HCT116 (cell line): ENCODE measurements at regions not wholly inside any gene's neighbourhood (a gene's known extent, or its start where the extent isn't known, plus 50 kb on each side); places are given as distances from the start of the nearest gene placed in this dataset.

Experiments
- ATAC-seq: fragments of 200-7000 bp; cut with Tn5 transposase; 2 replicates; pipeline ENCODE4 v1.9.1; 2020; ENCODE audit warnings: mild to moderate bottlenecking, moderate library complexity
- BruUV-seq: library from RNA; stranded (reverse); fragments of 400-500 nt; replicated peaks from 2 replicates; lab custom pipeline; 2021; lab: Mats Ljungman, UMichigan
- CTCF ChIA-PET: fragments of 300-600 bp; sonication (Branson Sonifier 250); formaldehyde crosslinking; loops from one replicate; lab custom pipeline; 2021; ENCODE audit warnings: antibody characterized with exemption; lab: Charles Lee
- POLR2A ChIA-PET: fragments of 300-600, 350-600 bp; sonication (Branson Sonifier 250); formaldehyde crosslinking; loops from one replicate; lab custom pipeline; 2021; ENCODE audit warnings: antibody characterized with exemption; lab: Charles Lee
- RAD21 ChIA-PET, 2 experiments: fragments of 300-600 bp; sonication (Branson Sonifier 250); formaldehyde crosslinking; loops; one replicate each; lab custom pipeline; 2023; ENCODE audit warnings: low total read pairs in 2 of 2; ENCODE audit not compliant: uncharacterized antibody in 2 of 2, unreplicated experiment in 2 of 2, low non-redundant PET in 1 of 2; lab: Charles Lee
- DNase-seq: peaks from one replicate; pipeline ENCODE4 v3.0.0-alpha.2; 2010; ENCODE audit warnings: low read depth, low spot score
- H2AFZ ChIP-seq: fragments of 200-600 bp; shearing (Covaris generic), sonication (generic); 2 replicates; pipeline ENCODE4 v1.6.1; 2017; ENCODE audit warnings: low read depth, mixed run types, mixed read lengths, antibody characterized with exemption, low read length; ENCODE audit not compliant: poor library complexity, severe bottlenecking
- H3K27ac ChIP-seq: 2 replicates; pipeline ENCODE4 v1.5.1; 2012; ENCODE audit warnings: low read depth, low read length
- H3K27me3 ChIP-seq: fragments of 200-600 bp; sonication (generic); 2 replicates; pipeline ENCODE4 v1.6.1; 2016; ENCODE audit warnings: mixed run types, low read length, mixed read lengths; ENCODE audit not compliant: insufficient read depth
- H3K36me3 ChIP-seq, 2 experiments: fragments of 200-500 bp in 1 of 2; fragments of 200-600 bp in 1 of 2; sonication (Bioruptor generic) in 1 of 2; sonication (generic) in 1 of 2; 2 replicates each; pipeline versions ENCODE4 v1.5.1 to v1.6.1; 2014 to 2016; ENCODE audit warnings: low read length in 2 of 2, inconsistent platforms in 1 of 2, mixed read lengths in 1 of 2, mixed run types in 1 of 2; ENCODE audit not compliant: insufficient read depth in 2 of 2, control insufficient read depth in 1 of 2
- H3K4me1 ChIP-seq, 2 experiments: fragments of 200-600 bp in 1 of 2; sonication (generic) in 1 of 2; 2 replicates each; pipeline versions ENCODE4 v1.5.1 to v1.6.1; 2012 to 2017; ENCODE audit warnings: low read length in 2 of 2, inconsistent platforms in 1 of 2, mild to moderate bottlenecking in 1 of 2, mixed read lengths in 1 of 2, mixed run types in 1 of 2, moderate library complexity in 1 of 2; ENCODE audit not compliant: insufficient read depth in 2 of 2, control insufficient read depth in 1 of 2
- H3K4me2 ChIP-seq: fragments of 200-600 bp; sonication (generic); 2 replicates; pipeline ENCODE4 v1.6.1; 2017; ENCODE audit warnings: mixed run types, low read length, mixed read lengths
- H3K4me3 ChIP-seq, 2 experiments: fragments of 200-600 bp in 1 of 2; sonication (generic) in 1 of 2; replicated peaks in 1 of 2; 2 replicates each; pipeline ENCODE4 v1.5.1; 2011 to 2016; ENCODE audit warnings: low read length in 2 of 2, control low read depth in 1 of 2, low read depth in 1 of 2, mild to moderate bottlenecking in 1 of 2, mixed read lengths in 1 of 2, mixed run types in 1 of 2
- H3K79me2 ChIP-seq: fragments of 200-600 bp; sonication (generic); 2 replicates; pipeline ENCODE4 v1.6.1; 2017; ENCODE audit warnings: mild to moderate bottlenecking, mixed run types, low read length, moderate library complexity, mixed read lengths; ENCODE audit not compliant: insufficient read depth
- H3K9ac ChIP-seq: fragments of 200-600 bp; sonication (generic); 2 replicates; pipeline ENCODE4 v1.6.1; 2016; ENCODE audit warnings: low read length, mixed read lengths
- H3K9me2 ChIP-seq: fragments of 200-600 bp; sonication (generic), shearing (Covaris generic); 2 replicates; pipeline ENCODE4 v1.6.1; 2017; ENCODE audit warnings: mixed run types, mild to moderate bottlenecking, moderate library complexity; ENCODE audit not compliant: insufficient read depth
- H3K9me3 ChIP-seq, 2 experiments: fragments of 200-500 bp in 1 of 2; fragments of 200-600 bp in 1 of 2; sonication (Bioruptor generic) in 1 of 2; sonication (generic) in 1 of 2; 2 replicates each; pipeline ENCODE4 v1.6.1; 2014 to 2017; ENCODE audit warnings: low read length in 2 of 2, mixed read lengths in 2 of 2, inconsistent platforms in 1 of 2, low read depth in 1 of 2, mild to moderate bottlenecking in 1 of 2, mixed run types in 1 of 2, moderate library complexity in 1 of 2; ENCODE audit not compliant: control insufficient read depth in 1 of 2, insufficient read depth in 1 of 2
- H4K20me1 ChIP-seq: fragments of 200-600 bp; sonication (generic), shearing (Covaris generic); 2 replicates; pipeline ENCODE4 v1.6.1; 2017; ENCODE audit warnings: mixed run types, mild to moderate bottlenecking, moderate library complexity; ENCODE audit not compliant: insufficient read depth
- ATF3 ChIP-seq: IDR thresholded peaks from 2 replicates; pipeline ENCODE4 v1.6.1; 2012
- CBX3 ChIP-seq: IDR thresholded peaks from 2 replicates; pipeline ENCODE4 v1.6.1; 2012; ENCODE audit warnings: low read depth
- CEBPB ChIP-seq: IDR thresholded peaks from 2 replicates; pipeline ENCODE4 v1.6.1; 2012; ENCODE audit warnings: low read depth
- CTCF ChIP-seq, 3 experiments: fragments of 200-600 bp in 1 of 3; sonication (generic) in 1 of 3; IDR thresholded peaks in 2 of 3; conservative IDR thresholded peaks in 1 of 3; 2 replicates each; pipeline ENCODE4 v1.5.1; 2012 to 2017; ENCODE audit warnings: low read depth in 2 of 3, low read length in 2 of 3, antibody characterized with exemption in 1 of 3, borderline replicate concordance in 1 of 3, control low read depth in 1 of 3, mild to moderate bottlenecking in 1 of 3, mixed read lengths in 1 of 3, mixed run types in 1 of 3, moderate library complexity in 1 of 3; ENCODE audit not compliant: insufficient read depth in 1 of 3
- EGR1 ChIP-seq: IDR thresholded peaks from 2 replicates; pipeline ENCODE4 v1.6.1; 2012; ENCODE audit warnings: low read depth
- ELF1 ChIP-seq: IDR thresholded peaks from 2 replicates; pipeline ENCODE4 v1.6.1; 2012; ENCODE audit warnings: low read depth, borderline replicate concordance
- EZH2 ChIP-seq: fragments of 200-600 bp; sonication (generic); IDR thresholded peaks from 2 replicates; pipeline ENCODE4 v1.6.1; 2017; ENCODE audit warnings: antibody characterized with exemption, mixed run types
- EZH2phosphoT487 ChIP-seq: fragments of 200-600 bp; IDR thresholded peaks from 2 replicates; pipeline ENCODE4 v1.6.1; 2018; ENCODE audit warnings: antibody characterized with exemption, borderline replicate concordance
- FOSL1 ChIP-seq: IDR thresholded peaks from 2 replicates; pipeline ENCODE4 v1.6.1; 2012; ENCODE audit warnings: low read depth
- JUND ChIP-seq: IDR thresholded peaks from 2 replicates; pipeline ENCODE4 v1.6.1; 2012
- MAX ChIP-seq: IDR thresholded peaks from 2 replicates; pipeline ENCODE4 v1.6.1; 2012
- POLR2A ChIP-seq: IDR thresholded peaks from 2 replicates; pipeline ENCODE4 v1.7.0; 2011; ENCODE audit warnings: borderline replicate concordance; ENCODE audit not compliant: insufficient read depth, insufficient read length; ENCODE audit errors: extremely low read depth
- POLR2AphosphoS5 ChIP-seq: IDR thresholded peaks from 2 replicates; pipeline ENCODE4 v1.6.1; 2011; ENCODE audit warnings: mild to moderate bottlenecking, low read depth, low read length, moderate library complexity
- RAD21 ChIP-seq: IDR thresholded peaks from 2 replicates; pipeline ENCODE4 v1.6.1; 2012; ENCODE audit warnings: low read depth, mild to moderate bottlenecking
- REST ChIP-seq: IDR thresholded peaks from 2 replicates; pipeline ENCODE4 v1.6.1; 2012; ENCODE audit warnings: low read depth
- SP1 ChIP-seq: IDR thresholded peaks from 2 replicates; pipeline ENCODE4 v1.6.1; 2012; ENCODE audit warnings: low read depth
- YY1 ChIP-seq: IDR thresholded peaks from 2 replicates; pipeline ENCODE4 v1.6.1; 2011; ENCODE audit warnings: low read length, low read depth, moderate library complexity, mild to moderate bottlenecking; ENCODE audit not compliant: insufficient replicate concordance; ENCODE audit errors: extremely low read depth
- ZBTB33 ChIP-seq: IDR thresholded peaks from 2 replicates; pipeline ENCODE4 v1.6.1; 2011; ENCODE audit warnings: mild to moderate bottlenecking, low read length, moderate library complexity; ENCODE audit not compliant: insufficient replicate concordance; ENCODE audit errors: extremely low read depth
- ZFX ChIP-seq: fragments of 450-650 bp; IDR thresholded peaks from 2 replicates; pipeline ENCODE4 v1.6.1; 2017
- ZNF274 ChIP-seq: fragments of 200-500 bp; sonication (Bioruptor generic); IDR thresholded peaks from 2 replicates; pipeline ENCODE4 v1.6.1; 2014; ENCODE audit warnings: mild to moderate bottlenecking, low read depth, low read length, inconsistent platforms
- intact Hi-C: fragments of 100-400 bp; cut with micrococcal nuclease; formaldehyde crosslinking; loops from 2 replicates; pipeline ENCODE4 v1.10.0; 2022

GRCh38 chrX:26606971-26607370 is 391.0 kb downstream of the MAGEB5 start:
- intact Hi-C loops, result no loop called here
- ATAC-seq (no peak), DNase-seq (no peak)
- Histone ChIP-seq H3K4me2 (no peak overlapping the region), H3K4me3 (no peak overlapping the region), H3K79me2 (no peaks in the 10 kb centered on the region), H3K9ac (no peak overlapping the region), H3K9me3 (no peaks in the 10 kb centered on the region), H3K27ac (no peak overlapping the region), H3K9me2 (no peaks in the 10 kb centered on the region), H4K20me1 (no peaks in the 10 kb centered on the region), H3K27me3 (no peaks in the 10 kb centered on the region), H3K4me1 (no peaks in the 10 kb centered on the region), H2AFZ (no peak overlapping the region), H3K36me3 (no peaks in the 10 kb centered on the region)
- POLR2A ChIA-PET, result no interaction called here
- TF ChIP-seq POLR2A (no peak), EZH2phosphoT487 (no peak), YY1 (no peak), EGR1 (no peak), ZFX (no peak), ZNF274 (no peak), ELF1 (no peak), MAX (no peak), JUND (no peak), EZH2 (no peak), REST (no peak), CEBPB (no peak), ZBTB33 (no peak), FOSL1 (no peak), RAD21 (no peak), CBX3 (no peak), ATF3 (no peak), CTCF (IDR thresholded peaks at IDR 0.05 in 2 of 3, conservative IDR thresholded peaks at IDR 0.05 in 1 of 3; ENCODE audit: borderline replicate concordance in 1 of 3, insufficient read depth in 1 of 3, low read depth in 2 of 3, low read length in 2 of 3) (no peak), POLR2AphosphoS5 (no peak), SP1 (no peak)
- RAD21 ChIA-PET, result no interaction called here
- BruUV-seq, result no TSS peak
- CTCF ChIA-PET, result no interaction called here
